Gastrocnemius medialis (tissue), 4 donors: ENCODE measurements at regions not wholly inside any gene's neighbourhood (a gene's known extent, or its start where the extent isn't known, plus 50 kb on each side); places are given as distances from the start of the nearest gene placed in this dataset.

Experiments
- POLR2A ChIP-seq, 2 donors: fragments of 450-650 bp; IDR thresholded peaks; one replicate each; pipeline ENCODE4 v1.6.1; 2017; ENCODE audit warnings: antibody characterized with exemption in 2 of 2, mild to moderate bottlenecking in 2 of 2, moderate library complexity in 2 of 2
- TF ChIP-seq, protein P1 (sequence below), 5 experiments: fragments of 450-650 bp in 3 of 5; fragments of 200-600 bp in 2 of 5; sonication (generic) in 2 of 5; IDR thresholded peaks in 4 of 5; conservative IDR thresholded peaks in 1 of 5; 1 replicate in 4 of 5; 2 replicates in 1 of 5; pipeline ENCODE4 v1.5.1; 2016 to 2019; ENCODE audit warnings: antibody characterized with exemption in 5 of 5, mild to moderate bottlenecking in 3 of 5, moderate library complexity in 3 of 5

DNA sequence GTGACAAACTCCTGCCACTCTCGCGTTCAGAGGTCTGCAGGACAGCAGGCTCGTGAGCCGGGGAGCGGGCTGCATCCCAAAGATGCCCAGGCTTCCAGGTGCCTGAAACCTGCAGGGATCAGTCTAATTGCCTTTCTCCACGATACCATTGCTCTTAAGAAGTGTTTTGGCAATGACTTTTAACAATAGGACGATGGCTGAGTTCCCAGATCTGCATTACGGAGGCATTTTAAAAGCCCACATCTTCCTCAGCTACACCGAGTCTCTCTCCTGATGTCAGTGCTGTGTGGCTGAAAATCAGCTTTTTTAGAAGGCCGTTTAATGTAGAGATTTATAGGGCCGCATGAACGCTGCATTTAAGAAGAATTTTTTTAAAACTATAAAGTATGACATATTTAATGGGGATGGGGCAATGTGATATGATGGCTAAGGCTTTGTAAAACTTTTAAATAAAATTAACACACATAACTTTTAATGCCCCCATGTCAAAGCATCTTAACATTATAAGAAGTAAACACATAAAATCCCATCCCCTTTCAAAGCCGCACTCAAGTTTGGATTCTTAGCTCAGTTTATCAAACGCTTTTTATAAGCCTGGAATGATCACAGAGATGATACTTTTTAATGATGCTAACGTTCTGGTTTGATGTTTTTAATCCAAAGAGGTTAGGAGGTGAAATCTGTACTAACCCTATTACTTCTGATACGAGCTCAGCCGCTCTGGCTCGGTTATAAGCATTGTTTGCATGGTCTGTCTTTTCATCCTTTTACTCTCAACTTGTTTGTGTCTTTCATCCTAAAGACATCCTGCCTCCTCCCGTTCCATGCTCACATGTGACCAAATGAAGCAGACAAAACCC lies 386.0 kb downstream of the SMOC2 start:
- TF ChIP-seq POLR2A (IDR thresholded peaks at IDR 0.05), result no peak
- TF ChIP-seq, protein P1, sequence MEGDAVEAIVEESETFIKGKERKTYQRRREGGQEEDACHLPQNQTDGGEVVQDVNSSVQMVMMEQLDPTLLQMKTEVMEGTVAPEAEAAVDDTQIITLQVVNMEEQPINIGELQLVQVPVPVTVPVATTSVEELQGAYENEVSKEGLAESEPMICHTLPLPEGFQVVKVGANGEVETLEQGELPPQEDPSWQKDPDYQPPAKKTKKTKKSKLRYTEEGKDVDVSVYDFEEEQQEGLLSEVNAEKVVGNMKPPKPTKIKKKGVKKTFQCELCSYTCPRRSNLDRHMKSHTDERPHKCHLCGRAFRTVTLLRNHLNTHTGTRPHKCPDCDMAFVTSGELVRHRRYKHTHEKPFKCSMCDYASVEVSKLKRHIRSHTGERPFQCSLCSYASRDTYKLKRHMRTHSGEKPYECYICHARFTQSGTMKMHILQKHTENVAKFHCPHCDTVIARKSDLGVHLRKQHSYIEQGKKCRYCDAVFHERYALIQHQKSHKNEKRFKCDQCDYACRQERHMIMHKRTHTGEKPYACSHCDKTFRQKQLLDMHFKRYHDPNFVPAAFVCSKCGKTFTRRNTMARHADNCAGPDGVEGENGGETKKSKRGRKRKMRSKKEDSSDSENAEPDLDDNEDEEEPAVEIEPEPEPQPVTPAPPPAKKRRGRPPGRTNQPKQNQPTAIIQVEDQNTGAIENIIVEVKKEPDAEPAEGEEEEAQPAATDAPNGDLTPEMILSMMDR (IDR thresholded peaks at IDR 0.05 in 4 of 5, conservative IDR thresholded peaks at IDR 0.05 in 1 of 5), result no peak
